ENCODE measurements at regions not wholly inside any gene's neighbourhood (a gene's known extent, or its start where the extent isn't known, plus 50 kb on each side); places are given as distances from the start of the nearest gene placed in this dataset.

DNA sequence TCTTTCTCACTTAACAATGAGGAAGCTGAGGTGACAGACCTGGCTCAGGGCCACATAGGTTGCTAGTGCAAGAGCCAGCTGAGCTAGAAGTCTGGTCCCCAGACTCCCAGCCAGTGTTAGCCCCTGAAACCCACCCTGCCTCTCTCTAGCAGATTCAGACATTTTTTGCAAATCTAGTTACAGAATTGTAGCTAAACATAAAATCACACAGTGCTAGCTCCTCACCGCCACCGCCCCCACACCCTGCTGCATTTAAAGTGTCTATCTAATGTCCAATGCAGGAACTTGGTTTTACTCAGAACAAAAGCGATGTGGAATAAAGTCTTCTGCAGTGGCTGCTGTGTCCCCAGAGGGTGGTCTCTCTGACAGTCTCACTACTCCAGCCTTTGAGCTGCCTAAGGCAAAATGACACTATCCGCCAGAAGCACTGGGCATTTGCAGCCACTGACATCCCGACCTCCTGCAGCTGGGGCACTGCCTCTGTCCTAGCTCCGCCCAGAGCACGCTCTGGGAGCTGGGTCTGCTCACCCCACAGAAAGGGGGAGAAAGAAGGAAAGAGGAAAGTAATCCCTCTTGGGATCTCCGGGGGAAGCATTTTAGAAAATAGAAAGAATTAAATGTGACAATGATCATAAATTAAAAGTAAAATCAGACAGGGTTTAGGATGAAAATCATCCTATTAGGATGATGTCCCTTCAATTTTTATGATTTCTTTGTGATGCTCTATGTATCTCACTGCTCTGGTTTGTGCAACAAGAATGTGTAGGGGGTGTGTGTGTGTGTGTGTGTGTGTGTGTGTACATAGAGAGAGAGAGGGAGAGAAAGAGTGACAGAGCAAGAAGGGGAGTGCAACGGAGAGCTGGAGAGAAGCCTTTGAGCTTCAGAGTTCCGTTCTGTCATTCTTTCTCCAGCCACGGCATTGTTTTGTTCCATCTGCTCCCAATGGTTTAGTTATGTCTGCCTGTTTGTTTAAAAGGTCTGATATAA lies 50.5 kb upstream of the ST8SIA3 start:
- H3K27me3 ChIP-seq: no peaks in the 10 kb centered on the region

More for the DNA sequence above, 50.5 kb upstream of the ST8SIA3 start:
- H3K9me3 ChIP-seq: no peaks in the 10 kb centered on the region
- H3K4me1 ChIP-seq: peaks cover 7% of the 10 kb centered on the region; the same call in 1 of the 2 replicates
- TF ChIP-seq Cebpa-rat (IDR thresholded peaks at IDR 0.05): no peak
- H4K20me1 ChIP-seq: no peaks in the 10 kb centered on the region
- no peak overlapping the region for H3K4me3 ChIP-seq
- H3K27ac ChIP-seq: no peak overlapping the region
- H3K9ac ChIP-seq: no peak overlapping the region
- no peak overlapping the region for H3K4me2 ChIP-seq
- H3K36me3 ChIP-seq: no peaks in the 10 kb centered on the region

Data from BLaER1 (cell line).